GM19455 (cell line): ENCODE measurements at regions not wholly inside any gene's neighbourhood (a gene's known extent, or its start where the extent isn't known, plus 50 kb on each side); places are given as distances from the start of the nearest gene placed in this dataset.
"Not testable (repeated sequence)": the region's sequence is repeated elsewhere in the genome, so short reads cannot be mapped to it uniquely, and the experiment has no call there.

Experiments
- ATAC-seq: cut with Tn5 transposase; IDR thresholded peaks from one replicate; pipeline ENCODE4 v1.9.1; 2021; ENCODE audit not compliant: unreplicated experiment

DNA sequence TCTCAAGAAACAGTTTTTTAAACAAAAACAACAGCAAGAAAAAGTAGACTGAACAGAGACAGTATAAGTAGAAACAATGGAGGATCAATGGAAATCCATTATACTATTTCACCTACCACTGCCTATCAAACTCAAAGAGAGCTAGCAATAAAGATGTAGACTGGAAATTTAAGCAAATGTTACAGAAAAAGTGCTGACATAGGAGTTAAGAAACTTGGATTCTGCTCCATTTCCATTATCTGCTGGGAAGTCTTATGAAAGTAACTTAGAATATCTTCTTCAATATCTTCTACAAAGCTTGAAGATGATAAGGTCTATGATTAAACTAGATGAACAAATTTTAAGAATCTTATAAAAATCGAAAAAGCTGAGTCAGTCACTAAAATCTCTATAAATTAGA is 1469.8 kb upstream of the C9orf72 start:
- ATAC-seq, result no peak

DNA sequence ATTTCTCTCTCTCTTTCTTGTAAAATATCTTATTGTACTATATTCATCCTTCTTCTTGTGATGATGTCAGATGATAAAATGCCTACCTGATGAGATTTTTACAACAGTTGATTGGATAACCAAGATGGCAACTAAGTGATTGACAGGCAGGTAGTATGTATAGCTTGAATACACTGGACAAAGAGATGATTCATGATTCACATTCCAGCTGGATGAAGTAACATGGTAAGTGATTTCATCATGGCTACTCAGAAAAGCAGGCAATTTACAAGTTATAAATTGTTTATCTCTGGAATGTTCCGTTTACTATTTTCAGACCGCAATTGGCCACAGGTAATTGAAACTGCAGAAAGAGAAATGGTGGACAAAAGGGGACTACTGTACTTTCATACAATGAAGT is 1471.7 kb upstream of the C9orf72 start:
- ATAC-seq, result no peak

DNA sequence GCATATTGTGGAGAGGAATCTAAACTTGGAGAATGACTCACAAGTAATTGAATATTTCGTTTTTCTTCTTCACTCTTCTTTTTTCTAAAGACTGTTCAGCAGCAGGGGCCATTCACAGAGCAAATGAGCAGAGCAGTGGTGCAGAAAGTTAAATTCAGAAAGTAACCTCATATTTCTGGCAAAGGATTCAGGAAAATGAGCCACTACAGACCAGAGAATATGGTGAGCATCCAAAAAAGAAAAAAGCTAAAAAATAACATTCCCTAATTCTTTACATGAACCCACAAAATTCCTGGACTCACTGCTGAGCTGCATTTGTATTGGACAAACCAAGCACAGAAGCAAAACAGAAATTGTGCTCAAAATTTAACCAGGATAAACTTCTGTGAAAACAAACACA is 1486.8 kb upstream of the C9orf72 start:
- no peak for ATAC-seq

DNA sequence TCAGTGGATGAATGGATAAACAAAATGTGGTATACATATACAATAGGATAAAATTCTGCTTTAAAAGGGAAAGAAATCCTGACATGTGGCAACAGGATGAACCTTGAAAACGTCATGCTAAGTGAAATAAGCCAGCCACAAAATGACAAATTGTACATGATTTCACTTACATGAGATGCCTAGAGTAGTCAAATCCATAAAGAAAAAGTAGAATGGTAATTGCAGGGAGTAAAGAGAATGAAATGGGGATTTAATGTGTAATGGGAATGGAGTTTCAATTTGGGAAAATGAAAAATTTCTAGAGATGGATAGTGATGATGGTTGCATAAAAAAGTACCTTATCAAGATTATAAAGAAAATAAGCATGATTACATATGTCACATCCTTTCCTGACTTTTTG is 1489.2 kb upstream of the C9orf72 start:
- ATAC-seq, result no peak

DNA sequence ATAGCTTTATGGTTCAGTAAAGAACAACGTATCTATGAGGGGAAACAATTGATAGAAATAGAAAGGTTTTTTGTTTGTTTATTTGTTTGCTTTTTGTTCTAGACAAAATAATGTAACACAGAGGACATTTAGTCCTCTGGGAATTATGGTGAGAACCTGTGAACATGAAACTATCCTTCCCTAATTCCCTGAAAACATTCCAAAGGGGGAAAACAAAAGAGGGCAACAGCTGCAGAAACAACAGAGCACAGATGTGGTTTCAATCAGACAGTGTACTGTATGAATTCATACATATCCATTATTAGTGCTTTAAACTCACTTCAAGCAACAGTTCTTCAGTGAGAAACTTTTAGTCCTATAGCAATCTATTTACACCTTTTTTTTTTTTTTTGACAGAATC is 1489.8 kb upstream of the C9orf72 start:
- no peak for ATAC-seq

DNA sequence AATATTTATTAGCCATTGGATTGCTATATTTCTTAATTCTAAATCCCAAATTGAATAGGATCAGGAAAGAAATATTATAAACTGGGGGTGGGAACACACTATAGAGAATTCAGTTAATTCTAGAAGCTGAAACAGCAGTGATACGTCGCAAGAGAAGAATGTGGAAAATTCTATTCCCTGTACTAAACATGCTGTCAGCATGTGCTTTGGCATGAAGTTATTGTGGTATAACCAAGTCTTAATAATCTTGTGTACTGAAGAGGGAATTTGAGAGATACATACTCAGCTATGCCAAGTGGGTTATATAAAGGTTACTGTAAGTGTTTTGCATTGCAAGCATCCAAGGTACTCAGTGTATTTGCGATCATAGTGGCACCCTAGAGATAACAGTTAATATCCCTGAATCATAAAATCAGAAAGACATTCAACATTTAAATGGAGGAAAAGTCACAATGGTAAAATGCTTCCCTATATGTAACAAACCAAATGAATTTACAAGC is 1492.9 kb upstream of the C9orf72 start:
- no peak for ATAC-seq

DNA sequence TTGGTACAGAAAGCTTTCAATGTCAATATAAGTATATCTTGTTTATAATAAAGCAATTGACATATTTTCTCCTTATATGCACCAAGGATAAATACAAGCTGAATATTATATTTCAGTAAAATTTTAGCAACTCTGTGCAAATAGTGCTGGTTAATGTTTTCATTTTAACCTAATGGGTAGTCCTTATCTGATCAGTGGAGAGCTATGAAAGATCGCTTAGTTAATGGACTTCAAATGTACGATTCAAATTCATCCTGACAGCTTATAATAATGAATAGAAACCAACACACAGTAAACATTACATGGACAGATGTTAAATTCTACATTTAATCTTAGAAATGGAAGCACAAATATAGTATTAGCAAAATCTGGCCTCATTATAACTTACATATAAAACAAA is 1495.2 kb upstream of the C9orf72 start:
- ATAC-seq, result no peak

DNA sequence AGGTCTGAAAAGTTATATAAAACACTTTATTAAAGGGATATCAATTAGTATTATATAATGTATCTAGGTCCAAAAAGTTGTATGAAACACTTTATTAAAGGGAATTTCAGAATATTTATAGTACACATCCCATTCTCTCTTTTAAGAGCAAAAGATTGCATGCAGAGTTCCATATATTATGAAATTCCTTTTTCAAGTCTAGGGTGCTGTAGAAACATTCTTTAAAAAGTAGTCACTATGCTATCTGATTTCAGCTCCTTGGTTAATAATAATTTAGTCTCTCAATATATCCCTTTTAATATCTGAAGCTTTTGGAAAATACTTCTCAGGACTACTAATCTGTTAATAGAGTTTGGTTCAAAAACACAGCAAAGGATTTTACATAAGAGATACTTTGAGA is 1496.1 kb upstream of the C9orf72 start:
- ATAC-seq, result no peak

DNA sequence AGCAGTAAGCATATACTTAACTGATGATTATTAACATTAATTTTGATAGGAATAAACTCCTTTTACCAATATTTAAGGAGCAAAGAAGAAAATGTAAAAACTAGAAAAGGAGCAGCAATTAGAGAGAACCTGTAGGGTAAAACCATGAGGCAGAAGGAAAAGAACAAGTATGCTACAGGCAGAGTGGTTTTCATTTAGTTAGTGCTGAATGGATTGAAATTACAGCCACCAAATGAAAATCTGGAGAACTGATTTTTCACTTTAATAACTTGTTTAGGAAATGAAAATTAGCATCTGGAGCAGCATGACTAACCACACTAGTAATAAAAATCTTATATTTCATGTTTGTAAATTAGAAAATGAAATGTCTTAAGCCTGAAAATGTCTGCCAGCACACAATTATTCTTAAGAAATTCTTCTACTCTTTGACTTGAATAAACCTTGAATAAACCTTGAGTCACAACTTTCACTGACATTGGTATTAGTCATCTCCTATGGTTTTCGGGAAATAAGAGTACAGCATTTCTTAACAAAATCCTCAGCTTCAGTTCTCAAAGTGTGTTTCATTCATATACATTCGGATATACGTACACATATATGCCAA is 1504.9 kb upstream of the C9orf72 start:
- ATAC-seq, result no peak

DNA sequence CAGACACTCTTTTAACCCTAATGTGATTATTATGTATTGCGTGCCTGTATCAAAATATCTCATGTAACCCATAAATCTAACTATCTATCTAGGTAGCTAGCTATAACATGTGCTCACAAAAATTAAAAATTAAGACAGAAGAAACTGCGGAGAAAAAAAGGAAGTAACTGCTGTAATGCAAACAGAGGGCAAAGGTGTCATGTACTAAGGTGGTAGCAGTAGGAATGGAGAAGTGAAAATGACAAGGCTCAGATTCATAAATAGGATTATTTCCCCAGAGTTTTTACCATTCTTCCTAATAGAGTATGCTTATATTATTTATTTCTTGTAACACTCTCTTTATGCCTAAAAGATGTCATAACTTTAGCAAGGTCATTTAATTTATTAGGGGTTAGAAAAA is 1527.5 kb upstream of the C9orf72 start:
- ATAC-seq, result no peak

DNA sequence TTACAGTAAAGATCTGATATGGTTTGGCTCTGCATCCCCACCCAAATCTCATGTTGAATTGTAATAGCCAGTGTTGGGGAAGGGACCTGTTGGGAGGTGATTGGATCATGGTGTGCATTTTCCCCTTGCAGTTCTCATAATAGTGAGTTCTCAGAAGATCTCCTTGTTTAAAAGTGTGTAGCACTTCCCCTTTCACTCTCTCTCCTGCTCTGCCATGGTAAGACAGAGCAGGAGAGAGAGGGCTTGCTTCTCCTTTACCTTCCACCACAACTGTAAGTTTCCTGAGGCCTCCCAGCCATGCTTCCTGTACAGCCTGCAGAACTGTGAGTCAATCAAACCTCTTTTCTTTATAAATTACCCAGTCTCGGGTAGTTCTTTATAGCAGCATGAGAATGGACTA is 1530.9 kb upstream of the C9orf72 start:
- not testable (repeated sequence) for ATAC-seq

DNA sequence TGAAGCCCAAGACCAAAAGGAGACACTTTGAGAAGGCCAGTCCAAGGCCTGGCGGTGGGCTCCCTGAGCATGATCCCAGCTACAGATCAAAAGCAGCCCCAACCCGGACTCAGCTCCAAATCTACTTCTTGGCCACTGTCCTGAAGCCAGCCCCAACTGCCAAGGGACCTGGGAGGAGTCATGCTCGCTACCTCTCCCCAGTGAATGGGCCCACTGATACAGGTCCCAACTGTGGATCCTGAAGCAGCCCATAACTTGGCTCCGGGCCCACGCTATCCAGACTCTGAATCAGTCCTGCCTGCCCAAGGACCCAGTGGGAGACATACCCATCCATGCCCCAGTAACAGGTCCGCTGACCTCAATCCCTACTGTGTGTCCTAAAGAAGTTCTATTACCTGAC is 1545.3 kb upstream of the C9orf72 start:
- ATAC-seq, result no peak

DNA sequence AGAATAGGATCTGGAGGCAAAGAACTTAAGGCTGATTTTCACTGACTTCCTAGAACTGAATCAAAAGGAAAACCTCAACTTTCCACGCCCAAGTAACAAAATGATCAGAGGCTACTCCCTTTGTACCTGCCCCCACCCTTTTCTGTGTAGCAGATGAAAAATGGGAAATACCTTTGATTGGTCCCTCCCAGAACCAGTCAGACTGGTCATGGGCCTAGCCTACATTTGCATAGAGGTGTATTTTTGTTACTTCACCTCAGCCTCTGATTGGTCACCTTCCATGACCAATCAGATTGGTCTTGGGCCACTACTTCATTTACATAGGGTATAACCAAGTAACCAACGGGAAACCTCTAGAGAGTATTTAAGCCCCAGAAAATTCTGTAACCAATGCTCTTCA is 1553.5 kb upstream of the C9orf72 start:
- no peak for ATAC-seq

DNA sequence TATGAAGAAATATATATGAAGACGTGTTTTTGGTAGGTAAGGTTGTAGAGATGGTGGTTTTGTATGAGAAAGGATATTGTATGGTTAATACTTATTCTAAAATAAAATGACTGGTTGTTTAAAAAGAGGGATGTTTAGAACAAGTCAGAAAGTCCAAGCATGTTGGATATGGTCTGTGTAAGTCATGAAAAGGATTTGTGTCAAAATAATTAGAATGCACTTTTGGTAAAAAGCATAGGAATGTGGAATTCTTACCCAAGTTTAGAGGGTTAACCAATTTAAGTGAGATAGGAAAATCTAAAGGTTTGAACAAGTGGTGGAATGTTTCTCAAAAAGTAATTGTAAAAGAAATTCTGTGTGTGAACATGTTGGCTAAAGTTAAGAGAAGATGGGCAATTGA is 1556.5 kb upstream of the C9orf72 start:
- no peak for ATAC-seq

DNA sequence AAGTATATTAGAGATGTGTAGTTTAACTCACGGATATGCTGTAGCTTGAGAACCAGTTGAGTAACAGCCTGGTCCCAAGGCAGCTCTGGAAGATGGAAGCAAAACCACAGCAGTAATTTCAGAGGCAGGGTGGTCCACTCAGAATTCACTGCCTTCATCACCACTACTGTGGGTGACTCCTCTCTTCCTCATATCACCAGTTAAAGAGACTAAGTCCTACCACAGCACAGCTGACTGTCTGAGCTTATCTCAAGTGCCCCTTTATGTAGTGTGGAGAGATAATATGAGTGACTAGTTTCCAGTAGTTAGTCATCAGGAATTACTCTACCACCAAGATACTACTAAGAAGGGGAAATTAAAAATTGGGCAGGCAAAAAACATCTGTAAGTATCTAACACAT is 1571.2 kb upstream of the C9orf72 start:
- no peak for ATAC-seq

DNA sequence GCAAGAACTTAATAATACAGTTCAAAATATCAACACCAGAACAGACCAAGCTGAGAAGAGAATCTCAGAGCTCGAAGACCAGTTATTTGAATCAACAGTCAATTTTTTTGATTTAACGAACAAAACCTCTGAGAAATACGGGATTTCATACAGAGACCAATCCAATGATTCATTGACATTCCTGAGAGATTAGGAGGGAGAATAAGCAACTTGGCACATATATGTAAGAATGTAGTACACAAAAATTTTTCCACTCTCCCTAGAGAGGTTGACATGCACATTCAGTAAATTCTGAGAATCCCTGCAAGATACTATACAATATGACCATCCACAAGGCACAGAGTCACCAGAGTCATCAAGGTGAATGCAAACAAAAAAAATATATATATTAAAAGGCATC is 1577.3 kb upstream of the C9orf72 start:
- no peak for ATAC-seq

DNA sequence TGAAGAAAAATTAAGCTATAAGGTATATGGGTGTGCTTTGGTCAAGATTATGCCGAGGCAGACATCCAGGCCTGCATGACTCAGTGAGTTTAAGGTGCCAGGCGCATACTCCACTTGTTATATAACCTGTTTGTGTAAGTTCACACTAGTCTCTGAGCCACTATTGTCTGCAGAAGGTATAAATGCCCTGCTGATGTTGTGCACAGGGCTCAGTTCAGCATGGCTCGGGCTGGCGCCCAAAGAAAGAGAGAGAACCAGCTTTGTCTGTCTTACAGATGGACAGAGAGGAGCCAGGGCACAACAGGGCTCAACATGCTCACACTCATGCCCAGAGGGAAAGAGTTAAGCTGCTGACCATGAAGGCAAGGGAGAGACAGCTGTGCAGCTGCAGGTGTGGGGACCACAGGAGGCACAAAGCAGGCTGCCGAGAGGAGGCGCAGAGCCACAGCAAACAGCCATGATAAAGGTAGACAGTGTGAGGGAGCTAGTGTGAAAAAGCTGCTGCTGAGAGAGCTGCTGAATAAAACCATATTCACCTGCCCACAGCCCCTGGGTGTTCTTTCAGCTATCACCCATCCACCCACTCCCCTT is 1587.6 kb upstream of the C9orf72 start:
- no peak for ATAC-seq

DNA sequence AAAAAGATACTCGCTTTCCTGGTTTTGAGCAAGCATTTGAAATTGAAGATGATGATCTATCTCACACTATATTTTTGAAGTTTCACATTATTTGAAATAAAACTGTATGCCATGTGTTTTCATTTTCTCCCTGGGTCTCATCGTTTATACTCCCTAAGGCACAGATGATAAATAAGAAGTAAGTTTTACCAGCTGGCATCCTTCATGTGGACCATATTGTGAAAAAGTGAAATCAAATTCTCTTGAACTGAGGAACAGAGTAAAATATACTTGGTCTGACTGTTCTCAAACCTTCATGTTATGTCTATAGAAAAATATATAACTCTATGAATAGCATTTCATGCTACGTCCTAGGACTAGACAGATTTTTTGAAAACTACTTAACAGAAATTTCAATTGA is 1600.9 kb upstream of the C9orf72 start:
- ATAC-seq, result no peak

DNA sequence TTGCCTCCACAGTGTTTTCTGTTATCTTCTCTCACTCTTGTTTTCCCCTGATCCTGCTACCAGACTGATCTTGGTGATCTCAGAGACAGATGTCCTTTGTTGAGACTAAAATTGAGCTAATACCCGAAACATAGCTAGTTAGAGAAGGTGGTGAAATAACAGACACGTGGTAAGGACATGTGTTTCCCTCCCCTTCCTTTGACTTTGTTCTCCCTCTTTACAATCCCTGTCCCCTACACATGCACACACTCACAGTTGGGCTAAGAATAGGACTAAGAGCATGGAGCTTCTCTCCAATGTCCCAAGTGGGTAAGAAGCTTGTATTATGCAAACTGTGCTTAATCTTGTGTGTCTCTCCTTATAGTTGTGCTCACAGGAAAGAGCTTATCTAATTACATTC is 1603.0 kb upstream of the C9orf72 start:
- ATAC-seq, result no peak

DNA sequence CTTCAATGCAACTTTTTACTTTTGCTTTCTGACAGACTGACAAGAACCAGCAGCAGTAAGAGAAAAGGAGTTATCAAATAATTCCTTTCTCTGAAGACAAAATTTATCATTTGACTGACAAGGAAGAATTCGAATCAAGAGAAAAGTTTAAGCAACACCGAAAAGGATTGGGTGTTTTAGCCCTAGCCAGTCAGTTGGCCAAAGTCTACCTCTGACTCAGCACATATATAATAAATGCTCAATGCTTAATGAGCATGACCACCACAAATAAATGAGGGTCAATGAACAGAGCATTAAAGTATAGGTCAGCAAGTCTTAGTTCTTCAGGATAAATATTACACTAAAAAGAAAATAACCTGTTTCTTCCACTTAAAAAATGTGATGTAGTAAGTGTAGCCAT is 1603.5 kb upstream of the C9orf72 start:
- ATAC-seq, result no peak

DNA sequence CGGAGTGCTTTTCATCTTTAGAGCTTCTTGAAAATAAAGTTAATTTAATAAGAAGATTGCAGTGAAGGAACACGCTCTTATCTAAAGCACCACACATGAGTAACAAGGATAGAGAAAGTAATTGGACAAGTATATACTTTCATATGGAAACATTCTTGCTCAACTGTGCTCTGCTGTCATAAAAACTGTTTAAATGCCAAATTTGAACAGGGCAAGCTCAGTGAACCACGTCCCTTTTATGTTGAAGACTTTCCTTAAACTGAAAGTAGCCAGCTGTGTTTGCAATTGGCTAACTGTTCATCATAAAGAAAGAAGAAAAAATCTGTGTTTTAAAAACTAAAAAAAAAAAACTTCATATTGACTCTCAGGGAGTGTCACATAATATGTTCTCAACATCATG is 1610.7 kb upstream of the C9orf72 start:
- no peak for ATAC-seq

DNA sequence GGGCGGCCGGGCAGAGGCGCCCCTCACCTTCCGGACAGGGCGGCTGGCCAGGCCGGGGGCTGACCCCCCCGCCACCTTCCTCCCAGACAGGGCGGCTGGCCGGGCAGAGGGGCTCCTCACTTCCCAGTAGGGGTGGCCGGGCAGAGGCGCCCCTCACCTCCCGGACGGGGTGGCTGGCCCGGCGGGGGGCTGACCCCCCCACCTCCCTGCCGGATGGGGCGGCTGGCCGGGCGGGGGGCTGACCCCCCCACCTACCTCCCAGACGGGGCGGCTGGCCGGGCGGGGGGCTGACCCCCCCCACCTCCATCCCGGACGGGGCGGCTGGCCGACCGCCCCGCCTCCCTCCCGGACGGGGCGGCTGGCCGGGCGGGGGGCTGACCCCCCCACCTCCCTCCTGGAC is 1615.5 kb upstream of the C9orf72 start:
- ATAC-seq, result not testable (repeated sequence)

DNA sequence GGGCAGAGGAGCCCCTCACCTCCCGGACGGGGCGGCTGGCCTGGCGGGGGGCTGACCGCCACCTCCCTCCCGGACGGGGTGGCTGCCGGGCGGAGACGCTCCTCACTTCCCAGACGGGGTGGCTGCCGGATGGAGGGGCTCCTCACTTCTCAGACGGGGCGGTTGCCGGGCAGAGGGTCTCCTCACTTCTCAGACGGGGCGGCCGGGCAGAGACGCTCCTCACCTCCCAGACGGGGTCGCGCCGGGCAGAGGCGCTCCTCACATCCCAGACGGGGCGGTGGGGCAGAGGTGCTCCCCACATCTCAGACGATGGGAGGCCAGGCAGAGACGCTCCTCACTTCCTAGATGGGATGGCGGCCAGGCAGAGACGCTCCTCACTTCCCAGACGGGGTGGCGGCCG is 1615.9 kb upstream of the C9orf72 start:
- ATAC-seq, result not testable (repeated sequence)
